ENCODE measurements at regions not wholly inside any gene's neighbourhood (a gene's known extent, or its start where the extent isn't known, plus 50 kb on each side); places are given as distances from the start of the nearest gene placed in this dataset.

DNA sequence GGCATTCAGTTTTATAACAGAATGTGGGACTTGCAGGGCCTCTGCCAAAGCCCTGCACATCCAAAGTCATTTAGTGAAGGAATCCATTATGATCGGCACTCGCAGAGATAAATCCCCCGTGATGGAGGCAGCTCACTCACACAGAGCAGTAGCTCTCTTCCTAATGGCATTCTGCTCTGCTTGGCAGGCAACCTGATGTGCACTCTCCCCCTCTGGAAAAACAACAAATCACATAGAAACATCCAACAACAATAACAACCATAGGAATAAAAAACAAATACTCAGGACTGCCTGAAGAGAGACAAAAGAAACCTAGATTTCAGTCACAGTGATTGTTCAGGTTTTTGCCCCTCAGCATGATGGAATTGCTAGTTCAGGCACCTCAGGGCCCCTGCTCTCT lies 59.7 kb downstream of the NAA11 start:
- no peak overlapping the region for H3K27ac ChIP-seq (ENCODE audit: extremely low read depth, low read depth, low read length)
- no peak overlapping the region for H2AFZ ChIP-seq (ENCODE audit: low read depth, low read length)
- no peaks in the 10 kb centered on the region for H3K27me3 ChIP-seq (ENCODE audit: control insufficient read depth in 2 of 2, insufficient read depth in 2 of 2, low read length in 2 of 2)
- no peaks in the 10 kb centered on the region for H3K9me1 ChIP-seq (ENCODE audit: control insufficient read depth, insufficient read depth, low read length)
- ATAC-seq (no peak), DNase-seq (ENCODE audit: extremely low read depth in 1 of 4, low spot score in 3 of 4) (no peak), FAIRE-seq (no peak)
- BruUV-seq (replicated peaks) = no TSS peak
- intact Hi-C loops (cut with micrococcal nuclease) (no loop called here), in situ Hi-C loops (cut with MboI) (no loop called here)
- ChIA-PET CTCF (ENCODE audit: low intra/inter-chr PET ratio) (no interaction called here), POLR2A (no interaction called here)
- no peaks in the 10 kb centered on the region for H3K9me3 ChIP-seq (replicated peaks; ENCODE audit: control insufficient read depth, insufficient read depth, low read depth, low read length)
- H3K36me3 ChIP-seq (ENCODE audit: control insufficient read depth, insufficient read depth, low read length) = no peaks in the 10 kb centered on the region
- H3K79me2 ChIP-seq (ENCODE audit: control insufficient read depth, insufficient read depth, low read length) = no peaks in the 10 kb centered on the region
- no peaks in the 10 kb centered on the region for H3K4me1 ChIP-seq (replicated peaks in 1 of 2; ENCODE audit: control insufficient read depth in 2 of 2, insufficient read depth in 2 of 2, low read length in 2 of 2)
- TF ChIP-seq NR4A1 (CRISPR knock-in tag; IDR thresholded peaks at IDR 0.05) = no peak
- TF ChIP-seq NR4A1 (tag; IDR thresholded peaks at IDR 0.05) = no peak
- TF ChIP-seq, protein P1, sequence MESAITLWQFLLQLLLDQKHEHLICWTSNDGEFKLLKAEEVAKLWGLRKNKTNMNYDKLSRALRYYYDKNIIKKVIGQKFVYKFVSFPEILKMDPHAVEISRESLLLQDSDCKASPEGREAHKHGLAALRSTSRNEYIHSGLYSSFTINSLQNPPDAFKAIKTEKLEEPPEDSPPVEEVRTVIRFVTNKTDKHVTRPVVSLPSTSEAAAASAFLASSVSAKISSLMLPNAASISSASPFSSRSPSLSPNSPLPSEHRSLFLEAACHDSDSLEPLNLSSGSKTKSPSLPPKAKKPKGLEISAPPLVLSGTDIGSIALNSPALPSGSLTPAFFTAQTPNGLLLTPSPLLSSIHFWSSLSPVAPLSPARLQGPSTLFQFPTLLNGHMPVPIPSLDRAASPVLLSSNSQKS (CRISPR knock-in tag; IDR thresholded peaks at IDR 0.05) = no peak
- no peak for TF ChIP-seq ZNF24 (IDR thresholded peaks at IDR 0.05)
- TF ChIP-seq MEF2D (tag; conservative IDR thresholded peaks at IDR 0.05; ENCODE audit: low read depth) = no peak
- TF ChIP-seq ZBTB17 (CRISPR knock-in tag; IDR thresholded peaks at IDR 0.05) = no peak
- H3K9ac ChIP-seq (ENCODE audit: insufficient read depth in 1 of 2, low read depth in 2 of 2, low read length in 2 of 2) = no peak overlapping the region
- no peak overlapping the region for H3K4me2 ChIP-seq (ENCODE audit: insufficient read depth, low read length)
- WGBS (ENCODE audit: insufficient coverage, low coverage, missing lambda C conversion rate) = 57% methylated on average over 3 of the region's 3 CpGs
- no peaks in the 10 kb centered on the region for H4K20me1 ChIP-seq (replicated peaks; ENCODE audit: control insufficient read depth, insufficient read depth, low read length)
- no peak overlapping the region for H3K4me3 ChIP-seq

DNA sequence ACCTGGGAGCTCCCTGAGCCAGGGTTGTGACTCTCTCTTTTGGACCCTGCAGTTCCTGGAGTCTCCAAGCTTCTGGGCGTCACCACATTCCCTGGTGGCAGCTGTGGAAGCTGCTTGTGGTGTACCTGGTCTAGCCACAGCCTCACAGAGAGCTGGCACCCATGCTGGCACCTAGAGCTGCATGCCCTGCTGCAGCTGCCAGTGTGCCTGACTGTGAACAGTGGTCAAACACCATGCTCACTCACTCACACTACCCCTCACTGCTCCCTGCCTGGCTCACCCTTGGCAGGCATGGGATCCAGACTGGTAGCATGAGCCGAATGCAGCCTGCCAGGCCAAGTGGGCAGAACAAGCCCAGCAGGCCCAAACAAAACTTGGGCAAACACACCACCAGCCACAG lies 66.6 kb downstream of the NAA11 start:
- no peak overlapping the region for H3K4me2 ChIP-seq (ENCODE audit: insufficient read depth, low read length)
- no peaks in the 10 kb centered on the region for H3K27me3 ChIP-seq (ENCODE audit: control insufficient read depth in 2 of 2, insufficient read depth in 2 of 2, low read length in 2 of 2)
- WGBS (ENCODE audit: insufficient coverage, low coverage, missing lambda C conversion rate) = 55% methylated on average over 1 of the region's 2 CpGs
- no TSS peak for BruUV-seq (replicated peaks)
- no peak overlapping the region for H3K4me3 ChIP-seq
- peaks cover 8% of the 10 kb centered on the region; the same call in 1 of the 2 replicates for H3K9me3 ChIP-seq (replicated peaks; ENCODE audit: control insufficient read depth, insufficient read depth, low read depth, low read length)
- no peaks in the 10 kb centered on the region for H3K79me2 ChIP-seq (ENCODE audit: control insufficient read depth, insufficient read depth, low read length)
- H3K4me1 ChIP-seq (replicated peaks in 1 of 2; ENCODE audit: control insufficient read depth in 2 of 2, insufficient read depth in 2 of 2, low read length in 2 of 2) = no peaks in the 10 kb centered on the region
- no peak overlapping the region for H3K27ac ChIP-seq (ENCODE audit: extremely low read depth, low read depth, low read length)
- H2AFZ ChIP-seq (ENCODE audit: low read depth, low read length) = no peak overlapping the region
- no peaks in the 10 kb centered on the region for H3K9me1 ChIP-seq (ENCODE audit: control insufficient read depth, insufficient read depth, low read length)
- CTCF ChIA-PET (ENCODE audit: low intra/inter-chr PET ratio) = no interaction called here
- H3K36me3 ChIP-seq (ENCODE audit: control insufficient read depth, insufficient read depth, low read length) = no peaks in the 10 kb centered on the region
- FAIRE-seq = no peak
- H3K9ac ChIP-seq (ENCODE audit: insufficient read depth in 1 of 2, low read depth in 2 of 2, low read length in 2 of 2) = no peak overlapping the region
- H4K20me1 ChIP-seq (replicated peaks; ENCODE audit: control insufficient read depth, insufficient read depth, low read length) = no peaks in the 10 kb centered on the region
- intact Hi-C loops (cut with micrococcal nuclease) (no loop called here), in situ Hi-C loops (cut with MboI) (no loop called here)
- DNase-seq (ENCODE audit: extremely low read depth in 1 of 4, low spot score in 3 of 4) = no peak
- POLR2A ChIA-PET = no interaction called here
- ATAC-seq = no peak
- TF ChIP-seq HDAC2 (IDR thresholded peaks at IDR 0.05) (no peak), ZNF12 (CRISPR knock-in tag; IDR thresholded peaks at IDR 0.05) (no peak), BMI1 (IDR thresholded peaks at IDR 0.05; ENCODE audit: low read length) (no peak), SMAD2 (IDR thresholded peaks at IDR 0.05; ENCODE audit: low read depth, low read length) (no peak), ZNF134 (CRISPR knock-in tag; conservative IDR thresholded peaks at IDR 0.05) (no peak)
- TF ChIP-seq, protein P2, sequence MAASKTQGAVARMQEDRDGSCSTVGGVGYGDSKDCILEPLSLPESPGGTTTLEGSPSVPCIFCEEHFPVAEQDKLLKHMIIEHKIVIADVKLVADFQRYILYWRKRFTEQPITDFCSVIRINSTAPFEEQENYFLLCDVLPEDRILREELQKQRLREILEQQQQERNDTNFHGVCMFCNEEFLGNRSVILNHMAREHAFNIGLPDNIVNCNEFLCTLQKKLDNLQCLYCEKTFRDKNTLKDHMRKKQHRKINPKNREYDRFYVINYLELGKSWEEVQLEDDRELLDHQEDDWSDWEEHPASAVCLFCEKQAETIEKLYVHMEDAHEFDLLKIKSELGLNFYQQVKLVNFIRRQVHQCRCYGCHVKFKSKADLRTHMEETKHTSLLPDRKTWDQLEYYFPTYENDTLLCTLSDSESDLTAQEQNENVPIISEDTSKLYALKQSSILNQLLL (CRISPR knock-in tag; IDR thresholded peaks at IDR 0.05; ENCODE audit: borderline replicate concordance) = no peak
- TF ChIP-seq, protein P3, sequence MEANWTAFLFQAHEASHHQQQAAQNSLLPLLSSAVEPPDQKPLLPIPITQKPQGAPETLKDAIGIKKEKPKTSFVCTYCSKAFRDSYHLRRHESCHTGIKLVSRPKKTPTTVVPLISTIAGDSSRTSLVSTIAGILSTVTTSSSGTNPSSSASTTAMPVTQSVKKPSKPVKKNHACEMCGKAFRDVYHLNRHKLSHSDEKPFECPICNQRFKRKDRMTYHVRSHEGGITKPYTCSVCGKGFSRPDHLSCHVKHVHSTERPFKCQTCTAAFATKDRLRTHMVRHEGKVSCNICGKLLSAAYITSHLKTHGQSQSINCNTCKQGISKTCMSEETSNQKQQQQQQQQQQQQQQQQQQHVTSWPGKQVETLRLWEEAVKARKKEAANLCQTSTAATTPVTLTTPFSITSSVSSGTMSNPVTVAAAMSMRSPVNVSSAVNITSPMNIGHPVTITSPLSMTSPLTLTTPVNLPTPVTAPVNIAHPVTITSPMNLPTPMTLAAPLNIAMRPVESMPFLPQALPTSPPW (CRISPR knock-in tag; IDR thresholded peaks at IDR 0.05) = no peak

Data from K562 (cell line).